ENCODE measurements at regions not wholly inside any gene's neighbourhood (a gene's known extent, or its start where the extent isn't known, plus 50 kb on each side); places are given as distances from the start of the nearest gene placed in this dataset.

- TF ChIP-seq REST (IDR thresholded peaks at IDR 0.05; ENCODE audit: unreplicated experiment): no peak
- no peak for TF ChIP-seq STAT1 (IDR thresholded peaks at IDR 0.05; ENCODE audit: unreplicated experiment)
- no peak for TF ChIP-seq JUNB (IDR thresholded peaks at IDR 0.05; ENCODE audit: unreplicated experiment)
- TF ChIP-seq POLR2AphosphoS5 (IDR thresholded peaks at IDR 0.05; ENCODE audit: low read depth): no peak
- TF ChIP-seq ETS1 (IDR thresholded peaks at IDR 0.05): no peak
- no peak for TF ChIP-seq ZNF114 (CRISPR knock-in tag; IDR thresholded peaks at IDR 0.05)
- TF ChIP-seq EZH2phosphoT487 (IDR thresholded peaks at IDR 0.05; ENCODE audit: unreplicated experiment): no peak
- no peak for TF ChIP-seq NANOG (IDR thresholded peaks at IDR 0.05; ENCODE audit: borderline replicate concordance)
- TF ChIP-seq CTCF (conservative IDR thresholded peaks at IDR 0.05; ENCODE audit: low read depth in 2 of 2): no peak
These were observed 257.8 kb downstream of the EFNB2 start (continued) for GRCh38 chr13:106277484-106278154.

GRCh38 chr13:106276876-106277275 lies 258.6 kb downstream of the EFNB2 start:
- Histone ChIP-seq H3K4me1 (ENCODE audit: insufficient read depth) (no peaks in the 10 kb centered on the region), H3F3A (replicated peaks; ENCODE audit: low read depth) (no peaks in the 10 kb centered on the region), H3K4me2 (no peak overlapping the region), H3K36me3 (ENCODE audit: insufficient read depth) (no peaks in the 10 kb centered on the region), H4K20me1 (replicated peaks; ENCODE audit: insufficient read depth) (no peaks in the 10 kb centered on the region), H3K4me3 (no peak overlapping the region), H3K27ac (ENCODE audit: low read depth) (no peak overlapping the region), H2AFZ (no peak overlapping the region), H3K79me2 (replicated peaks; ENCODE audit: insufficient read depth) (no peaks in the 10 kb centered on the region), H3K27me3 (ENCODE audit: insufficient read depth) (no peaks in the 10 kb centered on the region), H3K9me2 (ENCODE audit: insufficient read depth) (0 out of 2 replicates have a peak, but pooled peaks cover 8% of the 10 kb centered on the region)
- H3K4me3 Mint-ChIP-seq: no peak overlapping the region
- H3K9me3 Mint-ChIP-seq: no peaks in the 10 kb centered on the region
- DNase-seq (ENCODE audit: low spot score) (no peak), ATAC-seq (no peak)
- peaks cover 2% of the 10 kb centered on the region for H3K27me3 Mint-ChIP-seq (ENCODE audit: insufficient read depth, low read depth, poor library complexity)
- peaks cover 6% of the 10 kb centered on the region; the same call in 1 of the 3 replicates for H3K4me1 Mint-ChIP-seq
- no peaks in the 10 kb centered on the region for H3K36me3 Mint-ChIP-seq (ENCODE audit: low read depth)
- no peak overlapping the region for H3K27ac Mint-ChIP-seq
- TF ChIP-seq CTCF (conservative IDR thresholded peaks at IDR 0.05; ENCODE audit: low read depth in 2 of 2): no peak
- no peak for TF ChIP-seq EZH2 (IDR thresholded peaks at IDR 0.05; ENCODE audit: low read depth, unreplicated experiment)

Data from GM23338 (cell line).